ENCODE measurements at regions not wholly inside any gene's neighbourhood (a gene's known extent, or its start where the extent isn't known, plus 50 kb on each side); places are given as distances from the start of the nearest gene placed in this dataset.

DNA sequence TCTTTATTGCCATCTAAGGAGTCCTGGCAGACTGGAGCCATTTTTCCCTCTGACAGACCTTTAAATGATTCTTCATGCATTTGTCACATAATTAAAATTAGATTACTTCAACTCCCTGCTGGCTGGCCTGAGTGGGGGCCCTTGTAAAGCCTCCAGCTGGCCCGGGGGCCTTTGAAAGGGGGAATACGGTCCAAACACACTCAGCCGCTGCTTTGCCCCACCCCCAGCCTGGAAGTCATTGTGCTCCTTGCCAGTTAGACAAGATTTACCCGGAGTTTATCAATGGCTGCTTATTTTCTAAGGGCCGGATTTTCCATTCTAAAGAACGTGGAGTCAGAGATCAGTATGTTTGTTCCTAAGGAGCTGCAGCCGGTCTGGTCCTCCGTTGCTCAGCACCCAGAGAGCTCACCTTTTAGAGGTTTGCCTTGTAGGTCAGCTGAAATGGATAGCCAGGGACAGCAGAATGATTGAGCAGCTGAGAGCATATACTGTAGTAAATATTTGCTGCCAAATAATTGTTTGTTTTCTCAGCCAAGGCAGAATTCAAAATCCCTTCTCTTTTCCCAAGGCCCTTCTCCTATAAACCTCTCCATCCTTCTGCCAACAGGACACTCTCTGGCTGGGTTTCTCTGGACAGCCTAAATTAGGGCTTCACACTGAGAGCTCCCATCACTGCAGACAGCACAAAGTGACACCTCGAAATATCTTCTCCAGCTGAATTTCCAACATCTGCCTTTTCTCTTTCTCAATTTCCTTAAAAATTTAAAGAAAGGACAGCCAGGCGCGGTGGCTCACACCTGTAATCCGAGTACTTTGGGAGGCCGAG, 68.4 kb upstream of the RBM24 start:
- TF ChIP-seq CEBPB (tag; IDR thresholded peaks at IDR 0.05) (no peak), POLR2AphosphoS5 (IDR thresholded peaks at IDR 0.05; ENCODE audit: control insufficient read depth, insufficient read depth, low read depth, low read length) (no peak)
